ENCODE measurements at regions not wholly inside any gene's neighbourhood (a gene's known extent, or its start where the extent isn't known, plus 50 kb on each side); places are given as distances from the start of the nearest gene placed in this dataset.

DNA sequence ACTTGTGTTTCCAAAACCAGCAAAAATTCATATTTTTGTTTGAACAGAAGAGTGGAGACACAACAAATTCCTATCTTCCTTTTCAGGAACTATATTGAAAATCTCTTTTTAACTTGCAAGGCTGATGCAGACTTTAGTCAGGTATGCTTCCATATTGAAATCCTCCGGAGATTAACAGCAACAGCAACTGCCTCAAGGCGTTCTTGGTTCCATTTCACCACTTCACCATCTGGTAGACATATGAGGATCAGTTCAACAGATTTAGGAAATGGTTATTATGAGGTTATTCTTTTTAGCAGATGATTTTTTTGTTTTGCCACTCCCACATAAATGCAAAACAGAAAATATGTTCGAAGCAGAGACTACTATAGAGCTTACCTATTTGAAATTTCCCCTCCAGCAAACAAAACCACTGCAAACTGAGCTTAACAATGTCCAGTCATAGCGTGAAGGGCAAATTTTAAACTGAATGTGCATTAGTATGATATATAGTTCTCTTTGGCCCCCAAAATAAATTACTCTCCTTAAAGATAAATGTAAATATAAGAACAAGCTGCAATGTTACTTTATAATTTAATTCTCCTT, 520.5 kb upstream of the ADGRB3 start:
- H3K4me2 ChIP-seq (ENCODE audit: insufficient read depth, low read length): no peak overlapping the region
- no peak overlapping the region for H3K27ac ChIP-seq (ENCODE audit: low read length)
- H2AFZ ChIP-seq (ENCODE audit: low read depth, low read length): no peak overlapping the region
- no peaks in the 10 kb centered on the region for H4K20me1 ChIP-seq (ENCODE audit: insufficient read depth, low read length)
- H3K4me1 ChIP-seq (ENCODE audit: insufficient read depth, low read length): no peaks in the 10 kb centered on the region
- H3K27me3 ChIP-seq (ENCODE audit: insufficient read depth, low read length, poor library complexity): no peaks in the 10 kb centered on the region
- H3K36me3 ChIP-seq (ENCODE audit: insufficient read depth, low read length): no peaks in the 10 kb centered on the region
- no peaks in the 10 kb centered on the region for H3K9me3 ChIP-seq (ENCODE audit: insufficient read depth, low read length, severe bottlenecking)
- H3K9ac ChIP-seq (ENCODE audit: low read depth, low read length): no peak overlapping the region
- DNase-seq (no peak), ATAC-seq (ENCODE audit: insufficient read depth, low read depth) (no peak)
- no peaks in the 10 kb centered on the region for H3K79me2 ChIP-seq (ENCODE audit: insufficient read depth, low read length)
- no peak overlapping the region for H3K4me3 ChIP-seq (ENCODE audit: low read depth in 1 of 2, low read length in 2 of 2)
- TF ChIP-seq, protein P1, sequence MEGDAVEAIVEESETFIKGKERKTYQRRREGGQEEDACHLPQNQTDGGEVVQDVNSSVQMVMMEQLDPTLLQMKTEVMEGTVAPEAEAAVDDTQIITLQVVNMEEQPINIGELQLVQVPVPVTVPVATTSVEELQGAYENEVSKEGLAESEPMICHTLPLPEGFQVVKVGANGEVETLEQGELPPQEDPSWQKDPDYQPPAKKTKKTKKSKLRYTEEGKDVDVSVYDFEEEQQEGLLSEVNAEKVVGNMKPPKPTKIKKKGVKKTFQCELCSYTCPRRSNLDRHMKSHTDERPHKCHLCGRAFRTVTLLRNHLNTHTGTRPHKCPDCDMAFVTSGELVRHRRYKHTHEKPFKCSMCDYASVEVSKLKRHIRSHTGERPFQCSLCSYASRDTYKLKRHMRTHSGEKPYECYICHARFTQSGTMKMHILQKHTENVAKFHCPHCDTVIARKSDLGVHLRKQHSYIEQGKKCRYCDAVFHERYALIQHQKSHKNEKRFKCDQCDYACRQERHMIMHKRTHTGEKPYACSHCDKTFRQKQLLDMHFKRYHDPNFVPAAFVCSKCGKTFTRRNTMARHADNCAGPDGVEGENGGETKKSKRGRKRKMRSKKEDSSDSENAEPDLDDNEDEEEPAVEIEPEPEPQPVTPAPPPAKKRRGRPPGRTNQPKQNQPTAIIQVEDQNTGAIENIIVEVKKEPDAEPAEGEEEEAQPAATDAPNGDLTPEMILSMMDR (IDR thresholded peaks at IDR 0.05; ENCODE audit: borderline replicate concordance, extremely low read depth, low read length, poor library complexity, severe bottlenecking): no peak
- no peak for TF ChIP-seq EZH2 (IDR thresholded peaks at IDR 0.05; ENCODE audit: borderline replicate concordance, low read depth, low read length, severe bottlenecking)

DNA sequence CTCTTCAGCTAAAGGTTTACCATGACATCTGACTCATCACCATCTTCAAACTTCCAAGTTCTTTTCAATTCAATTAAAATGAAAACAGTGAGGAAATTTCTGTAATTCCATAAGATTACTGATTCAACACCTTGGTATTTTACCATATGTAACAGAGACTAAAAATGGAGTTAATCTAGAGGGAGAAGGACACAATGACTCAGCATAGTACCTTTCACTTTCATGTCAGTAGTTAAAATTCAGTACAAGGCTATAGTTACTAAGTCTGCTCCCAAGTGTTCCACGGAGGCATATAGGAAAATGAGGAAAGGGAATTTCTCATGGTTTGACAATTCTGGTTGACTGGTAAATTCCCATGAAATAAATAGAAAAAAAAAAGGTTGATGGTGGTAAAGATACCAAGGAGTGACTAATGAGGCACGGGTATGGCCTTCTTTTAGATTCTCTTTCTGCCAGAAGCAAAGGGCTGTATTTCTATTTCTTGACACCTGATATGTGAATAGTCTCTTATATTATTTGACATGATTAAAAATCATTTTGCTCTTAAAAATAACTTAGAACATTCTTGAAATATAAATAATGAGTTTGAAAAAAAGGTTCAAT, 526.7 kb upstream of the ADGRB3 start:
- no peaks in the 10 kb centered on the region for H3K27me3 ChIP-seq (ENCODE audit: insufficient read depth, low read length, poor library complexity)
- ATAC-seq (ENCODE audit: insufficient read depth, low read depth): no peak
- H3K27ac ChIP-seq (ENCODE audit: low read length): no peak overlapping the region
- no peaks in the 10 kb centered on the region for H4K20me1 ChIP-seq (ENCODE audit: insufficient read depth, low read length)
- no peak for DNase-seq
- H2AFZ ChIP-seq (ENCODE audit: low read depth, low read length): no peak overlapping the region
- H3K79me2 ChIP-seq (ENCODE audit: insufficient read depth, low read length): no peaks in the 10 kb centered on the region
- no peak overlapping the region for H3K9ac ChIP-seq (ENCODE audit: low read depth, low read length)
- H3K4me1 ChIP-seq (ENCODE audit: insufficient read depth, low read length): no peaks in the 10 kb centered on the region
- no peaks in the 10 kb centered on the region for H3K36me3 ChIP-seq (ENCODE audit: insufficient read depth, low read length)
- no peak overlapping the region for H3K4me3 ChIP-seq (ENCODE audit: low read depth in 1 of 2, low read length in 2 of 2)
- TF ChIP-seq EZH2 (IDR thresholded peaks at IDR 0.05; ENCODE audit: borderline replicate concordance, low read depth, low read length, severe bottlenecking): no peak
- TF ChIP-seq, protein P1 (IDR thresholded peaks at IDR 0.05; ENCODE audit: borderline replicate concordance, extremely low read depth, low read length, poor library complexity, severe bottlenecking): no peak
- no peak overlapping the region for H3K4me2 ChIP-seq (ENCODE audit: insufficient read depth, low read length)
- H3K9me3 ChIP-seq (ENCODE audit: insufficient read depth, low read length, severe bottlenecking): no peaks in the 10 kb centered on the region

DNA sequence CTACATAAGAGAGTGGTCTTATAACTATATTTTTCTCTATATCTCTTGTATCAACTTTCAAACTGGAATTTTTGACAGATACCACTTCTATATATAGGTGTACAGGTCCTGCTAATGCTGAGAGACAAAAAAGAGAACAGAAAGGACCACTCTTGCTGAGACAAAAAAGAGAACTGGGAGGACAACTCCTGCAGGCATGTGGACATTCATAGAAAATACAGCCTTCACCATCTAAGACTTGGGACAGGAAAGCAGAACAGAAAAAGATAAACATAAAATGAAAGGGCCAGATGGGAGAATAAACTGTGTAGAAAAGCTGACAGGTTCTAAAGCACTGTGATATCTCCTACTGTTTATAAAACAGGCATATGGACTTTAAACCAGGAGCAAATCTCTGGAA, 541.0 kb upstream of the ADGRB3 start:
- H3K4me3 ChIP-seq (ENCODE audit: low read depth in 1 of 2, low read length in 2 of 2): no peak overlapping the region
- no peak for TF ChIP-seq EZH2 (IDR thresholded peaks at IDR 0.05; ENCODE audit: borderline replicate concordance, low read depth, low read length, severe bottlenecking)
- TF ChIP-seq, protein P1 (IDR thresholded peaks at IDR 0.05; ENCODE audit: borderline replicate concordance, extremely low read depth, low read length, poor library complexity, severe bottlenecking): no peak
- no peaks in the 10 kb centered on the region for H4K20me1 ChIP-seq (ENCODE audit: insufficient read depth, low read length)
- no peaks in the 10 kb centered on the region for H3K9me3 ChIP-seq (ENCODE audit: insufficient read depth, low read length, severe bottlenecking)
- no peak for ATAC-seq (ENCODE audit: insufficient read depth, low read depth)
- H3K4me1 ChIP-seq (ENCODE audit: insufficient read depth, low read length): no peaks in the 10 kb centered on the region
- H3K36me3 ChIP-seq (ENCODE audit: insufficient read depth, low read length): no peaks in the 10 kb centered on the region
- no peak overlapping the region for H3K27ac ChIP-seq (ENCODE audit: low read length)
- H3K9ac ChIP-seq (ENCODE audit: low read depth, low read length): no peak overlapping the region
- H2AFZ ChIP-seq (ENCODE audit: low read depth, low read length): no peak overlapping the region
- H3K4me2 ChIP-seq (ENCODE audit: insufficient read depth, low read length): no peak overlapping the region
- no peak for DNase-seq
- no peaks in the 10 kb centered on the region for H3K79me2 ChIP-seq (ENCODE audit: insufficient read depth, low read length)
- no peaks in the 10 kb centered on the region for H3K27me3 ChIP-seq (ENCODE audit: insufficient read depth, low read length, poor library complexity)
